ENCODE measurements at regions not wholly inside any gene's neighbourhood (a gene's known extent, or its start where the extent isn't known, plus 50 kb on each side); places are given as distances from the start of the nearest gene placed in this dataset.

DNA sequence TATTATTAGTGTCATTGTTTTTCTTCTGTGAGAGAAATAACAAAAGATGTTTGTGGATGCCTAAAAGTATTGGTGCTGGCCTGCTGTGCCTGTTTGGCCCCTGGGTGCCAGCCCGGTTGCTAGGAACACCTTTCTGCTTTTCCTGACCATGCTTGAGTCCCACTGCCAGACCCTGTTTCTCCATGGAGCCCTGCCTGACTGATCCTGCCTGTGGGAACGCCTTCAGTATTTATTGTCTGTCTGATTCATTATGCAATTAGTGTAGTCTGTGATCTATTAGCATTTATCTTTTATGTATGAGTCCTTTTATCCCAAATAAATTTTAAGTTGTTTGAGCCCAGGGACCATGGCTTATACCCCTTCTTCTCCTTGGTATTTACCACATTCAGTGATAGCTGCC lies 98.6 kb upstream of the MPPED2 start:
- TF ChIP-seq EP300 (IDR thresholded peaks at IDR 0.05) (no peak), POLR2AphosphoS5 (IDR thresholded peaks at IDR 0.05) (no peak)
